ENCODE measurements at regions not wholly inside any gene's neighbourhood (a gene's known extent, or its start where the extent isn't known, plus 50 kb on each side); places are given as distances from the start of the nearest gene placed in this dataset.

DNA sequence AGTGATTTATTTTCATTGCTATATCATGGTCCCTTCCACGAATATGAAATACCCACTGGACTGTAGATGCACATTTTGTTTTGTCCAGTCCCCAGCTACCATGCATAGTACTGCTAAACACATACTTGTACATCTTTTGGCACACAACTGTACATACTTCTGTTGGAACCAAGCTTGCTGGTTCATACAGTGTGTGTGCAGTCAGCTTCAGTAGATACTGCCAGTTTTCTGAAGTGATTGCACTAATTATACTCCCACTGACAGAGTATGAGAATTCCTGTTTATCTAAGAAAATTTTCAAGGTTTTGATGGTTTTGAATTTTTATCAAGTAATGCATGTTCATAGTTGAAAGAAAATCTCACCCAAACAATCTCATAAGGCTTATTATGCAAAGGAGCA is 100.7 kb upstream of the LMCD1 start:
- TF ChIP-seq EZH2 (IDR thresholded peaks at IDR 0.05; ENCODE audit: insufficient read depth, poor library complexity, severe bottlenecking): no peak
- no peak for TF ChIP-seq EZH2phosphoT487 (IDR thresholded peaks at IDR 0.05; ENCODE audit: insufficient read depth, low read depth)

Measured in GM23248 (cell line).